Hepatocyte (in vitro differentiated cells): ENCODE measurements at regions not wholly inside any gene's neighbourhood (a gene's known extent, or its start where the extent isn't known, plus 50 kb on each side); places are given as distances from the start of the nearest gene placed in this dataset.

Experiments used
- DNase-seq: peaks from one replicate; pipeline ENCODE4 v3.0.0-alpha.2; 2016; ENCODE audit warnings: low spot score
- H2AFZ ChIP-seq: fragments of 200-600 bp; sonication (generic); 2 replicates; pipeline ENCODE4 v1.6.0; 2016; ENCODE audit warnings: antibody characterized with exemption, mild to moderate bottlenecking
- H3K27ac ChIP-seq: fragments of 200-600 bp; sonication (generic); 2 replicates; pipeline ENCODE4 v1.5.1; 2016; ENCODE audit warnings: mild to moderate bottlenecking
- H3K27me3 ChIP-seq: fragments of 200-600 bp; sonication (generic); 2 replicates; pipeline ENCODE4 v1.6.1; 2016
- H3K36me3 ChIP-seq: fragments of 200-600 bp; sonication (generic); replicated peaks from 2 replicates; pipeline ENCODE4 v1.5.1; 2016; ENCODE audit warnings: low read depth; ENCODE audit not compliant: insufficient read depth
- H3K4me1 ChIP-seq: fragments of 200-600 bp; sonication (generic); 2 replicates; pipeline ENCODE4 v1.5.1; 2016; ENCODE audit warnings: mild to moderate bottlenecking, moderate library complexity; ENCODE audit not compliant: insufficient read depth
- H3K4me2 ChIP-seq: fragments of 200-600 bp; sonication (generic); 2 replicates; pipeline ENCODE4 v1.6.0; 2016
- H3K4me3 ChIP-seq: fragments of 200-600 bp; sonication (generic); 2 replicates; pipeline ENCODE4 v1.5.1; 2016; ENCODE audit warnings: mild to moderate bottlenecking
- H3K79me2 ChIP-seq: fragments of 200-600 bp; sonication (generic); 2 replicates; pipeline ENCODE4 v1.6.0; 2017; ENCODE audit warnings: mild to moderate bottlenecking
- H3K9me2 ChIP-seq: fragments of 200-600 bp; sonication (generic); replicated peaks from 2 replicates; pipeline ENCODE4 v1.6.0; 2017; ENCODE audit warnings: mild to moderate bottlenecking; ENCODE audit not compliant: insufficient read depth
- H3K9me3 ChIP-seq: fragments of 200-600 bp; sonication (generic); 2 replicates; pipeline ENCODE4 v1.5.1; 2016; ENCODE audit warnings: low read depth, mild to moderate bottlenecking
- H4K20me1 ChIP-seq: fragments of 200-600 bp; sonication (generic); 2 replicates; pipeline ENCODE4 v1.6.0; 2016; ENCODE audit warnings: mild to moderate bottlenecking; ENCODE audit not compliant: insufficient read depth, poor library complexity, severe bottlenecking
- EZH2 ChIP-seq: fragments of 200-600 bp; sonication (generic); IDR thresholded peaks from 2 replicates; pipeline ENCODE4 v1.6.1; 2016; ENCODE audit warnings: antibody characterized with exemption, mild to moderate bottlenecking, borderline replicate concordance
- EZH2phosphoT487 ChIP-seq: fragments of 200-600 bp; sonication (generic); IDR thresholded peaks from one replicate; pipeline ENCODE4 v1.6.1; 2018; ENCODE audit warnings: antibody characterized with exemption, mild to moderate bottlenecking, low read depth, moderate library complexity; ENCODE audit not compliant: unreplicated experiment, severe bottlenecking
- WGBS: methylation state at CpG from one replicate; pipeline ENCODE4 v1.1.6; 2016; ENCODE audit warnings: low lambda C conversion rate; ENCODE audit errors: missing lambda C conversion rate; 5-methylcytosine and 5-hydroxymethylcytosine counted together
- TF ChIP-seq, protein P1 (sequence below): fragments of 200-600 bp; sonication (generic); IDR thresholded peaks from 2 replicates; pipeline ENCODE4 v1.5.1; 2016; ENCODE audit warnings: antibody characterized with exemption, mild to moderate bottlenecking; ENCODE audit not compliant: poor library complexity

DNA sequence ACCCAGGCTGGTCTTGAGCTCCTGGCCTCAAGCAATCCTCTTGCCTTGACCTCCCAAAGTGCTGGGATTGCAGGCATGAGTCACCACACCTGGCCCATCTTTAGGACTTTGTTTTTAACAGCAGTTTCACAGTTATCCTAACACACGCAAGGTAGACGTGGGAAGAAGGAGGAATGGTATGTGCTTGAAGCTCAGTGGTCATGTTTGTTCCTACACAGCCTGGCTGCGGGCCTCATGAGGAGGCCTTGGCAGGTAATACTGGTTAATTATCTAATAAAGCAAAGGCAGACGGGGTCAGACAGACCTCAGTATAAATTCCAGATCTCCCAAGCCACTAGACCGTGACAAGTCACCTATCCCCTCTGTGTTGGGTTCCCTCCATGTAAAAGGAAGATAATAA lies 271.8 kb downstream of the PCNX1 start:
- H3K27ac ChIP-seq = no peak overlapping the region
- H3K4me1 ChIP-seq = peaks cover 3% of the 10 kb centered on the region
- H3K9me2 ChIP-seq = no peaks in the 10 kb centered on the region
- H3K27me3 ChIP-seq = no peaks in the 10 kb centered on the region
- TF ChIP-seq EZH2phosphoT487 (no peak), EZH2 (no peak)
- TF ChIP-seq, protein P1, sequence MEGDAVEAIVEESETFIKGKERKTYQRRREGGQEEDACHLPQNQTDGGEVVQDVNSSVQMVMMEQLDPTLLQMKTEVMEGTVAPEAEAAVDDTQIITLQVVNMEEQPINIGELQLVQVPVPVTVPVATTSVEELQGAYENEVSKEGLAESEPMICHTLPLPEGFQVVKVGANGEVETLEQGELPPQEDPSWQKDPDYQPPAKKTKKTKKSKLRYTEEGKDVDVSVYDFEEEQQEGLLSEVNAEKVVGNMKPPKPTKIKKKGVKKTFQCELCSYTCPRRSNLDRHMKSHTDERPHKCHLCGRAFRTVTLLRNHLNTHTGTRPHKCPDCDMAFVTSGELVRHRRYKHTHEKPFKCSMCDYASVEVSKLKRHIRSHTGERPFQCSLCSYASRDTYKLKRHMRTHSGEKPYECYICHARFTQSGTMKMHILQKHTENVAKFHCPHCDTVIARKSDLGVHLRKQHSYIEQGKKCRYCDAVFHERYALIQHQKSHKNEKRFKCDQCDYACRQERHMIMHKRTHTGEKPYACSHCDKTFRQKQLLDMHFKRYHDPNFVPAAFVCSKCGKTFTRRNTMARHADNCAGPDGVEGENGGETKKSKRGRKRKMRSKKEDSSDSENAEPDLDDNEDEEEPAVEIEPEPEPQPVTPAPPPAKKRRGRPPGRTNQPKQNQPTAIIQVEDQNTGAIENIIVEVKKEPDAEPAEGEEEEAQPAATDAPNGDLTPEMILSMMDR = no peak
- no peaks in the 10 kb centered on the region for H3K79me2 ChIP-seq
- no peak for DNase-seq
- H2AFZ ChIP-seq = no peak overlapping the region
- 77% methylated on average over 5 of the region's 5 CpGs for WGBS
- H4K20me1 ChIP-seq = no peaks in the 10 kb centered on the region
- no peaks in the 10 kb centered on the region for H3K9me3 ChIP-seq
- H3K4me2 ChIP-seq = no peak overlapping the region
- no peaks in the 10 kb centered on the region for H3K36me3 ChIP-seq
- no peak overlapping the region for H3K4me3 ChIP-seq

DNA sequence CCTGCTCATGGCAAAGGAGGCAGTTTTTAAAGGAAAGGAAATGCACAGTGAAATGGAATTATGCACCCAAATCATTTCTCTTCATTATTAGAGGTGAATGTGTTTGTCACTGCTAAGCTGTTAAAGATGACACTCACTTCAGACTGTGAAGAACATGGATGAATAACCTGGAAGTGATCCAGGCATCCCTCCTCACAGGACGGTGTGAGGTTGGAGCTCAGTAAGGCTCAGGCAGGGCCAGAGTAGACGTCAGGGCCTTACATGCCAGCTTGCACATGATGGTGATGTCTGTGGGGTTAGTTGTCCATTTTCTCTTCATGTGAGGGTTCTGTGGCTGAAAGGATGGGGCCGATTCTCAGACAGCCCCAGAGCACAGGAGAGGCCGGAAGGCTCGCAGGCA lies 273.1 kb downstream of the PCNX1 start:
- no peaks in the 10 kb centered on the region for H3K79me2 ChIP-seq
- no peaks in the 10 kb centered on the region for H4K20me1 ChIP-seq
- H3K9me3 ChIP-seq = no peaks in the 10 kb centered on the region
- 89% methylated on average over 5 of the region's 5 CpGs for WGBS
- no peaks in the 10 kb centered on the region for H3K27me3 ChIP-seq
- H3K4me3 ChIP-seq = no peak overlapping the region
- H2AFZ ChIP-seq = no peak overlapping the region
- H3K27ac ChIP-seq = no peak overlapping the region
- H3K36me3 ChIP-seq = no peaks in the 10 kb centered on the region
- H3K4me2 ChIP-seq = no peak overlapping the region
- peaks cover 3% of the 10 kb centered on the region for H3K4me1 ChIP-seq
- no peaks in the 10 kb centered on the region for H3K9me2 ChIP-seq
- TF ChIP-seq EZH2phosphoT487 = no peak
- TF ChIP-seq, protein P1 = no peak
- TF ChIP-seq EZH2 = no peak
- no peak for DNase-seq

DNA sequence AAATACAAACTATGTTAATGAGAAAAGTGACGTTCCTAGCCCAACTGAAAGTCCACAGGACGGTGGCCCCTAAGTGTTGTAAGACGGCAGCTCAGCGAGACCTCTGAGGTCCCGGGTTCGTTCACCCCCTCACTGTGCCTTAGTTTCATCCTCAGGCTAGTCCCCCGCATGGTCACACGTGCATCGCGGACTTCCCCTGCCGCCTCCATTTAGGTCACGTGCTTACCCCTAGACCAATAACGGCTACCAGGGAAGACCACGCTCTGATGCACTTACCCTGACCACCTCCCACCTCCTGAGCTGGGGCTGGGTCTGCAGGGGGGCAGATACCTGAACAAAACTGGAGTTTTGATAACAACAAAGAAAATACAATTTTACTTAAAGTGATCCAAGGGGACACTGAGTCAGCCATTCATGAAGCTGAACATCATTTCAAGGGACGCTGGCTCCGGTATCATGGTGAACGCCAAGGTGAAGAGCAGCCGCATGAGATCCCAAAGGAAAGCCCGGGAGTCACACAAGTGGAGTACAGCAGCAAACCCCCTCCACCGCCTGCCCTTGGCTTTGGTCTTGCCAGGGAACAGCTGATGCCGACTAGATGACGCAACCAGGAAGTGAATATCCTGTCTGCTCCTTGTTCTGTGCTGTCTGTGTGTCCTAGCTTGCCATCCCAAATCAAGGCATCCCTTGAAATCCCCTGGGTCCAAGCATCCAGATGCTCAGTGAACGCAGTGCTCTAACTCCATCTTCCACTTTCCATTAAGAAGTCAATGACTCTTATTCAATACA lies 274.1 kb downstream of the PCNX1 start:
- no peak overlapping the region for H3K27ac ChIP-seq
- no peaks in the 10 kb centered on the region for H3K79me2 ChIP-seq
- no peaks in the 10 kb centered on the region for H3K9me2 ChIP-seq
- DNase-seq = no peak
- TF ChIP-seq EZH2phosphoT487 = no peak
- TF ChIP-seq EZH2 = no peak
- TF ChIP-seq, protein P1 = no peak
- no peak overlapping the region for H3K4me2 ChIP-seq
- H4K20me1 ChIP-seq = no peaks in the 10 kb centered on the region
- WGBS = 91% methylated on average over 23 of the region's 23 CpGs
- H3K4me3 ChIP-seq = no peak overlapping the region
- peaks cover 3% of the 10 kb centered on the region for H3K4me1 ChIP-seq
- no peaks in the 10 kb centered on the region for H3K36me3 ChIP-seq
- no peaks in the 10 kb centered on the region for H3K9me3 ChIP-seq
- no peaks in the 10 kb centered on the region for H3K27me3 ChIP-seq
- H2AFZ ChIP-seq = no peak overlapping the region
